Keratinocyte (primary cell): ENCODE measurements at regions not wholly inside any gene's neighbourhood (a gene's known extent, or its start where the extent isn't known, plus 50 kb on each side); places are given as distances from the start of the nearest gene placed in this dataset.

ENCODE experiments used
- DNase-seq: peaks from one replicate; pipeline ENCODE4 v3.0.0-alpha.2; 2011; ENCODE audit warnings: low read depth, missing footprints, low spot score
- FAIRE-seq: peaks from 2 replicates; lab custom pipeline; 2011; peaks lifted over from hg19 to GRCh38; lab: Jason Lieb, UNC
- H2AFZ ChIP-seq: 2 replicates; pipeline ENCODE4 v1.6.0; 2012; ENCODE audit warnings: low read length, control low read depth, inconsistent platforms; ENCODE audit not compliant: control insufficient read depth
- H3K27ac ChIP-seq: 2 replicates; pipeline ENCODE4 v1.5.1; 2011; ENCODE audit warnings: low read length; ENCODE audit not compliant: control insufficient read depth, insufficient read depth
- H3K27me3 ChIP-seq: 3 replicates; pipeline ENCODE4 v1.6.0; 2011; ENCODE audit warnings: low read length; ENCODE audit not compliant: control insufficient read depth, insufficient read depth; ENCODE audit errors: extremely low read depth
- H3K36me3 ChIP-seq, 2 experiments: 2 replicates in 1 of 2; 3 replicates in 1 of 2; pipeline ENCODE4 v1.5.1; 2011; ENCODE audit warnings: low read length in 2 of 2, mild to moderate bottlenecking in 1 of 2; ENCODE audit not compliant: control insufficient read depth in 2 of 2, insufficient read depth in 2 of 2; ENCODE audit errors: extremely low read depth in 1 of 2
- H3K4me1 ChIP-seq: 3 replicates; pipeline ENCODE4 v1.5.1; 2011; ENCODE audit warnings: low read length; ENCODE audit not compliant: control insufficient read depth, insufficient read depth; ENCODE audit errors: extremely low read depth
- H3K4me2 ChIP-seq: 3 replicates; pipeline ENCODE4 v1.6.0; 2011; ENCODE audit warnings: low read depth, low read length; ENCODE audit not compliant: control insufficient read depth, insufficient read depth; ENCODE audit errors: extremely low read depth
- H3K4me3 ChIP-seq, 3 experiments: fragments of 200-600 bp in 1 of 3; sonication (generic) in 1 of 3; 2 replicates in 2 of 3; 3 replicates in 1 of 3; pipeline ENCODE4 v1.5.1; 2011 to 2016; ENCODE audit warnings: low read length in 3 of 3, mild to moderate bottlenecking in 3 of 3, control low read depth in 2 of 3, inconsistent platforms in 1 of 3, low read depth in 1 of 3, mixed read lengths in 1 of 3, mixed run types in 1 of 3, moderate library complexity in 1 of 3; ENCODE audit not compliant: control insufficient read depth in 2 of 3, insufficient read depth in 2 of 3; ENCODE audit errors: extremely low read depth in 1 of 3
- H3K79me2 ChIP-seq: 2 replicates; pipeline ENCODE4 v1.6.0; 2012; ENCODE audit warnings: low read length; ENCODE audit not compliant: control insufficient read depth, insufficient read depth
- H3K9ac ChIP-seq: 3 replicates; pipeline ENCODE4 v1.6.0; 2011; ENCODE audit warnings: low read length; ENCODE audit not compliant: control insufficient read depth, insufficient read depth; ENCODE audit errors: extremely low read depth
- H3K9me1 ChIP-seq: 3 replicates; pipeline ENCODE4 v1.6.0; 2011; ENCODE audit warnings: low read length; ENCODE audit not compliant: control insufficient read depth, insufficient read depth; ENCODE audit errors: extremely low read depth
- H3K9me3 ChIP-seq: 2 replicates; pipeline ENCODE4 v1.5.1; 2012; ENCODE audit warnings: low read depth, low read length; ENCODE audit not compliant: control insufficient read depth
- H4K20me1 ChIP-seq: 3 replicates; pipeline ENCODE4 v1.6.0; 2011; ENCODE audit warnings: low read length; ENCODE audit not compliant: control insufficient read depth, insufficient read depth; ENCODE audit errors: extremely low read depth
- EZH2 ChIP-seq: IDR thresholded peaks from one replicate; pipeline ENCODE4 v1.6.1; 2012; ENCODE audit warnings: inconsistent platforms, mild to moderate bottlenecking, low read length, moderate library complexity
- dilution Hi-C: fragments of 300-500 bp; cut with MboI; formaldehyde crosslinking; loops from one replicate; pipeline ENCODE4 v1.7.0; 2020; ENCODE audit warnings: low sequenced_read_pairs; ENCODE audit not compliant: extremely low pct_ligation_motif_present
- TF ChIP-seq, protein P1 (sequence below), 3 experiments: IDR thresholded peaks in 1 of 3; conservative IDR thresholded peaks in 1 of 3; optimal IDR thresholded peaks in 1 of 3; 2 replicates in 2 of 3; 3 replicates in 1 of 3; pipeline versions ENCODE3 to v1.5.1; 2011; ENCODE audit warnings: low read length in 3 of 3, mild to moderate bottlenecking in 3 of 3, moderate library complexity in 2 of 3, control low read depth in 1 of 3, inconsistent platforms in 1 of 3; ENCODE audit not compliant: insufficient read depth in 2 of 3; ENCODE audit errors: extremely low read depth in 1 of 3

DNA sequence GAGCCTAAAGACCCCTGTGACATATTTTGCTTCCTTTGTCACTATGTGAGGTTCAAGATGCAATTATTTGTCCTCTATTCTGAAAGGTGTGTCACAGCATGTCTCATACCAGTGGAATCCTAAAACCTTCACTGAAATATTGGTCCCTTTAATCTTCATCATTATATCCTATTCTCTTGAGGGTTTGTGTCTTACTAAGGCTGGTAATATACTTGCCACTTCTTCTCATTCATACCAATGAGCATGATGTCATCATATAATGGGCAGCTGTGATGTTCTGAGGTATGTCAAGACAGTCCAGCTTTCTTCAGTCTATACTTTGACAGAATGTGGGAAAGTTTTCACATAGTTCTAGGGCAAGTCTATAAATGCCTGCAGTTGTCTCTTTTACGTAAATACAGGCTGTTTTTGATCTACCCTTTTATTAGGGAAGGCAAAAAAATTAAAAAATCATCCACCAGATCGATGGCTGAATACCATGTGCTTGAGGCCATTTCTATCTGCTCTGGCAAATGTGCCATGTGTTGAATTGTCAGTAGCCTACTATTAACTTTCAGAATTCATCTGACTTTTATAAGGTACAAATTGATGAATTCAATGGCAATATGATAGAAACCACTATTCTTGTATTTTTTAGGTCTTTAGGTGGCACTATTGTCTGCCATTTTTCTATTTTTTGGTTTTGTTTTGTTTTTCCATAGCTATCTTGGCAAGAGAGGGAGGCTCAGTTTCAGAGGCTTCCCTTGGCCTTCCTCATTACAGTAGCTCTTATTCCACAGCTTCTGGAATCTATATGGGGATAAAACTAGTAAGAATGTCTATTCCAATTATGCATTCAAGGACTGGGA, 209.0 kb downstream of the PPARGC1A start:
- dilution Hi-C loops = no loop called here
- H3K4me3 ChIP-seq = no peak overlapping the region
- no peaks in the 10 kb centered on the region for H3K36me3 ChIP-seq
- no peaks in the 10 kb centered on the region for H4K20me1 ChIP-seq
- no peaks in the 10 kb centered on the region for H3K4me1 ChIP-seq
- no peak overlapping the region for H3K4me2 ChIP-seq
- no peaks in the 10 kb centered on the region for H3K9me1 ChIP-seq
- FAIRE-seq (no peak), DNase-seq (no peak)
- no peaks in the 10 kb centered on the region for H3K79me2 ChIP-seq
- TF ChIP-seq, protein P1, sequence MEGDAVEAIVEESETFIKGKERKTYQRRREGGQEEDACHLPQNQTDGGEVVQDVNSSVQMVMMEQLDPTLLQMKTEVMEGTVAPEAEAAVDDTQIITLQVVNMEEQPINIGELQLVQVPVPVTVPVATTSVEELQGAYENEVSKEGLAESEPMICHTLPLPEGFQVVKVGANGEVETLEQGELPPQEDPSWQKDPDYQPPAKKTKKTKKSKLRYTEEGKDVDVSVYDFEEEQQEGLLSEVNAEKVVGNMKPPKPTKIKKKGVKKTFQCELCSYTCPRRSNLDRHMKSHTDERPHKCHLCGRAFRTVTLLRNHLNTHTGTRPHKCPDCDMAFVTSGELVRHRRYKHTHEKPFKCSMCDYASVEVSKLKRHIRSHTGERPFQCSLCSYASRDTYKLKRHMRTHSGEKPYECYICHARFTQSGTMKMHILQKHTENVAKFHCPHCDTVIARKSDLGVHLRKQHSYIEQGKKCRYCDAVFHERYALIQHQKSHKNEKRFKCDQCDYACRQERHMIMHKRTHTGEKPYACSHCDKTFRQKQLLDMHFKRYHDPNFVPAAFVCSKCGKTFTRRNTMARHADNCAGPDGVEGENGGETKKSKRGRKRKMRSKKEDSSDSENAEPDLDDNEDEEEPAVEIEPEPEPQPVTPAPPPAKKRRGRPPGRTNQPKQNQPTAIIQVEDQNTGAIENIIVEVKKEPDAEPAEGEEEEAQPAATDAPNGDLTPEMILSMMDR (optimal IDR thresholded peaks at IDR 0.05 in 1 of 3, IDR thresholded peaks at IDR 0.05 in 1 of 3, conservative IDR thresholded peaks at IDR 0.05 in 1 of 3; ENCODE audit: extremely low read depth in 1 of 3, insufficient read depth in 2 of 3, low read length in 3 of 3) = no peak
- TF ChIP-seq EZH2 = no peak
- no peak overlapping the region for H2AFZ ChIP-seq
- H3K9me3 ChIP-seq = no peaks in the 10 kb centered on the region
- no peak overlapping the region for H3K27ac ChIP-seq
- H3K27me3 ChIP-seq = no peaks in the 10 kb centered on the region
- no peak overlapping the region for H3K9ac ChIP-seq

DNA sequence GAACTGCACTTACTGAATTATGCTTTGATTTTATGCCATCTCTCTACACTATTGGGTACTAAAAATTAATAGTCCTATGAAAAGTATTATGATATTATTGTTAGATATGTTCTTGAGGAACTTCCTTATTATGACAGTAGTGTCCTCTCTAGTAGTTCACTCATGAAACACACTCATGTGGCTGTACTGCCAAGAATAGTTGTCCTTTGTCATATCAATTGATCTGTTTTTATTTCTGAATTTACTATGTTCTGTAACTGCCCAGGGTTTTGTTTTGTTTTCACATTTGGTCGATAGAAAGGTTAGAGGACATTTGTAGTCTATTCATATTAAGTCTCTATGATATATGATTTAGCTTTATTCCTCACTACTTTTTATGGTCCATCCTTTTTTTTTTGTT, 215.2 kb downstream of the PPARGC1A start:
- no peak overlapping the region for H3K9ac ChIP-seq
- H3K4me3 ChIP-seq = no peak overlapping the region
- dilution Hi-C loops = no loop called here
- no peaks in the 10 kb centered on the region for H3K36me3 ChIP-seq
- no peaks in the 10 kb centered on the region for H3K9me3 ChIP-seq
- H3K27me3 ChIP-seq = no peaks in the 10 kb centered on the region
- no peak overlapping the region for H3K27ac ChIP-seq
- no peak overlapping the region for H3K4me2 ChIP-seq
- no peaks in the 10 kb centered on the region for H4K20me1 ChIP-seq
- TF ChIP-seq, protein P1 (optimal IDR thresholded peaks at IDR 0.05 in 1 of 3, IDR thresholded peaks at IDR 0.05 in 1 of 3, conservative IDR thresholded peaks at IDR 0.05 in 1 of 3; ENCODE audit: extremely low read depth in 1 of 3, insufficient read depth in 2 of 3, low read length in 3 of 3) = no peak
- H3K4me1 ChIP-seq = no peaks in the 10 kb centered on the region
- no peak overlapping the region for H2AFZ ChIP-seq
- no peaks in the 10 kb centered on the region for H3K79me2 ChIP-seq
- FAIRE-seq = no peak
- H3K9me1 ChIP-seq = no peaks in the 10 kb centered on the region
- DNase-seq = no peak
